Chondrocyte (in vitro differentiated cells): ENCODE measurements at regions not wholly inside any gene's neighbourhood (a gene's known extent, or its start where the extent isn't known, plus 50 kb on each side); places are given as distances from the start of the nearest gene placed in this dataset.
A peak's percentile ranks its signal among the peaks of the same experiment; 100 is the strongest.

ENCODE experiments used
- DNase-seq: peaks from one replicate; pipeline ENCODE4 v3.0.0; 2021; ENCODE audit warnings: mixed read lengths, low spot score
- H3K27ac Mint-ChIP-seq: one replicate; pipeline ENCODE4 v1.8.0; 2021; ENCODE audit warnings: mild to moderate bottlenecking, moderate library complexity, mixed read lengths; ENCODE audit not compliant: unreplicated experiment
- H3K27me3 Mint-ChIP-seq: 2 replicates; pipeline ENCODE4 v1.8.0; 2021; ENCODE audit warnings: low read depth, mixed read lengths
- H3K36me3 Mint-ChIP-seq: 2 replicates; pipeline ENCODE4 v1.8.0; 2021; ENCODE audit warnings: low read depth, mixed read lengths
- H3K4me1 Mint-ChIP-seq: 2 replicates; pipeline ENCODE4 v1.8.0; 2021; ENCODE audit warnings: low read depth, mild to moderate bottlenecking, mixed read lengths
- H3K4me3 Mint-ChIP-seq: one replicate; pipeline ENCODE4 v1.8.0; 2021; ENCODE audit warnings: mild to moderate bottlenecking, moderate library complexity, mixed read lengths; ENCODE audit not compliant: unreplicated experiment
- H3K9me3 Mint-ChIP-seq: 2 replicates; pipeline ENCODE4 v1.8.0; 2021; ENCODE audit warnings: low read depth, mixed read lengths
- CTCF ChIP-seq: fragments of 200-600 bp; sonication (generic); IDR thresholded peaks from 2 replicates; pipeline ENCODE4 v1.5.0; 2021; ENCODE audit warnings: antibody characterized with exemption, mild to moderate bottlenecking, moderate library complexity

GRCh38 chr11:96506953-96507354, 117.1 kb downstream of the JRKL start:
- Mint-ChIP-seq H3K36me3 (no peaks in the 10 kb centered on the region), H3K27ac (no peak overlapping the region), H3K4me3 (no peak overlapping the region), H3K4me1 (no peaks in the 10 kb centered on the region), H3K27me3 (peaks cover 12% of the 10 kb centered on the region), H3K9me3 (no peaks in the 10 kb centered on the region)
- no peak for DNase-seq
- TF ChIP-seq CTCF, result no peak

- no peak for DNase-seq
- Mint-ChIP-seq H3K27me3 (peaks cover 13% of the 10 kb centered on the region), H3K9me3 (no peaks in the 10 kb centered on the region), H3K4me3 (no peak overlapping the region), H3K4me1 (no peaks in the 10 kb centered on the region), H3K27ac (no peak overlapping the region), H3K36me3 (no peaks in the 10 kb centered on the region)
- no peak for TF ChIP-seq CTCF
Observed at GRCh38 chr11:96508861-96509260, 119.0 kb downstream of the JRKL start.

GRCh38 chr11:96520939-96521338, 131.1 kb downstream of the JRKL start:
- DNase-seq, result no peak
- H3K36me3 Mint-ChIP-seq, result no peaks in the 10 kb centered on the region
- H3K4me1 Mint-ChIP-seq, result no peaks in the 10 kb centered on the region
- no peak overlapping the region for H3K4me3 Mint-ChIP-seq
- no peak for TF ChIP-seq CTCF
- peaks cover 14% of the 10 kb centered on the region for H3K9me3 Mint-ChIP-seq
- peaks cover 26% of the 10 kb centered on the region for H3K27me3 Mint-ChIP-seq
- no peak overlapping the region for H3K27ac Mint-ChIP-seq

GRCh38 chr11:96523656-96524055, 133.8 kb downstream of the JRKL start:
- H3K9me3 Mint-ChIP-seq, result peaks cover 4% of the 10 kb centered on the region
- no peak overlapping the region for H3K27ac Mint-ChIP-seq
- TF ChIP-seq CTCF, result no peak
- peaks cover 20% of the 10 kb centered on the region for H3K27me3 Mint-ChIP-seq
- no peaks in the 10 kb centered on the region for H3K36me3 Mint-ChIP-seq
- DNase-seq, result no peak
- H3K4me1 Mint-ChIP-seq, result no peaks in the 10 kb centered on the region
- H3K4me3 Mint-ChIP-seq, result no peak overlapping the region

- Mint-ChIP-seq H3K27ac (no peak overlapping the region), H3K4me3 (no peak overlapping the region), H3K4me1 (no peaks in the 10 kb centered on the region), H3K9me3 (peaks cover 11% of the 10 kb centered on the region), H3K27me3 (peaks cover 26% of the 10 kb centered on the region), H3K36me3 (peaks cover under 1% of the 10 kb centered on the region)
- peak; percentile 59 for TF ChIP-seq CTCF
- DNase-seq, result no peak
Observed at GRCh38 chr11:96524475-96524874, 134.7 kb downstream of the JRKL start.
